UCSD-AML1 (cell line): ENCODE measurements at regions not wholly inside any gene's neighbourhood (a gene's known extent, or its start where the extent isn't known, plus 50 kb on each side); places are given as distances from the start of the nearest gene placed in this dataset.
A peak's percentile ranks its signal among the peaks of the same experiment; 100 is the strongest.
"Not testable (repeated sequence)": the region's sequence is repeated elsewhere in the genome, so short reads cannot be mapped to it uniquely, and the experiment has no call there.

Source experiments
- DNase-seq: peaks from one replicate; lab custom pipeline; 2025; ENCODE audit not compliant: unreplicated experiment; lab: John Stamatoyannopoulos, UW

DNA sequence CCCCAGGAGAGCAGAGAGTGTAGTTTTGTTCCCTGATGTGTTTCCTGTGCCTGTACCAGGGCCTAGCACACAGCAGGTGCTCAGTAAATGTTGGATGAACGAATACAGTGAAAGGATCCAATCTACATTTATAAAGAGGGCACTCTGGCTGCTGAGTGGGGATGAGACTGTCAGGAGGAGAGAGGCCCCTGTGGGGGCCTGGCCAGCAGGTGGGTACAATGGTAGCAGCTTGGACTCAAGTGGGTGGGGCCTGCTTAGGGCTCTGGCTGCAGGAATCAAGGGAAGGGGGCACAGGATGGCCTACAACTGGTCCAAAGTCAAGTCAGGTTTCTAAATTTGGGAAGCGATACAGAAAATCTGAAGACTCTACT lies 156.6 kb upstream of the GRK3 start:
- no peak for DNase-seq

DNA sequence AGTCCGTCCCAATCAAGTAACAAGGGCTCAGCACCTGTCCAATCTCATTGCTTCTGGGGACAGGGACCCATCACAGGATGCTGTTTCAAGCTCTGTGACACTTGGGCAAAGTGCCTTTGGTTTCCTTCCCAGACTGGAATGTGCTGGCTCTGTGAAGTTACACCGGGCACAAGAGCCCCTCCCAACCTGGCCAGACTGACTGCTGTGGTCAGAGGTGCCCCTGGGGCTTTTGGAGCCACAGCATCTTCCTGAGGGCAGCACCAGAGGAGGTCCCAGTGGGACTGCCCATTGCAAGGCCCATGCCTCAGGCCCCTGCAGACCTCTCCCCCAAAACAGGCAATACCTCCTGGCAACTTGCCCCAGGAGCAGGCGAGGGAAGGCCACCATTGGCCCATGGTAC lies 155.2 kb upstream of the GRK3 start:
- no peak for DNase-seq

DNA sequence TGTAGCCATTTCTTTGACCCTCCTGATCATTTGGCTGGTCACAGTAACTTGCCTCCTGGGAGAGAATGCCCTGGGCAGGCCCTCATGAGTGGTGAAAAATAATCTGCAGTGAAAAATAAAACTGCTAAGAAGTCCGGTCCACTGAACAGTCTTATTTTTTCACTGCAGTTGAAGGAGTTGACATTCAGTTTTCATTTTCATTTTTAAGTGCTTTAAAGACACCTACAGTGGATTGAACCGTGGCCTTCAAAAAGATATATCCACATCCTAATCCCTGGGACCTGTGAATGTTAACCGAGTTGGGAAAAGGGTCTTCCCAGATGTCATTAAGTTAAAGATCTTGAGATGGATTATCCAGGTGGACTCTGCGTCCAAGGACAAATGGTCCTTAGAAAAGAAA lies 153.6 kb upstream of the GRK3 start:
- no peak for DNase-seq

DNA sequence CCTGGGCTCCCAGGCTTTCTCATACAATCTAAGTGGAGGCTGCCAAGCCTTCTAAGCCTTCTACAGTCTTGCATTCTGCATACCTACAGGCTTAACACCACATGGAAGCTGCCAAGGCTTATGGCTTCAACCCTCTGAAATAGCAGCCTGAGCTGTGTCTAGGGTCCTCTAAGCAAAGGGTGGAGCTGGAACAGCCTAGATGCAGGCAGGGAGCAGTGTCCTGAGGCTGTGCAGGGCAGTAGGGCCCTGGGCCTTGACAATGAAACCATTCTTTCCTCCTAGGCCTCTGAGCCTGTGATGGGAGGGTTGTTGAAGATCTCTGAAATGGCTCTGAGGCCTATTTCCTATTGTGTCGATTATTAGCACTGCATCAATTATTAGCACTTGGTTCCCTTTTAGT lies 150.9 kb upstream of the GRK3 start:
- no peak for DNase-seq

DNA sequence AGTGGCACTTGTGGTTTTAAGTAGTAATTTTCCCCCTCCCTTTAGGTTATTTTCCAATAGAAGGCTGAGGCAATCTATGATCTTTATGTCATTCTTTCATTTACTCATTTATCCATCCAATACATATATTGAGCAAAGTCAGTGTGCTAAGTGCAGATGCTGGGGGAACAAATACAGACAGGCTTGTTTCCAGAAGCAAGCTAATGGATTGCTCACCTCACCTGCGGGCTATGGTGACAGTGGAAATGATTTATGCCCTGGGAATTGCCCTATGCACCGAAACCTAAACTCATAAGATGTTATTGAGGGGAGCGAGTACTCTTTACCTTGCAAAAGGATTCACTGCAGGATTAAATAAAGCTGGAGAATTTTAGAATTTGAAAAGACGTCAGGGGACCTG lies 148.7 kb upstream of the GRK3 start:
- not testable (repeated sequence) for DNase-seq

DNA sequence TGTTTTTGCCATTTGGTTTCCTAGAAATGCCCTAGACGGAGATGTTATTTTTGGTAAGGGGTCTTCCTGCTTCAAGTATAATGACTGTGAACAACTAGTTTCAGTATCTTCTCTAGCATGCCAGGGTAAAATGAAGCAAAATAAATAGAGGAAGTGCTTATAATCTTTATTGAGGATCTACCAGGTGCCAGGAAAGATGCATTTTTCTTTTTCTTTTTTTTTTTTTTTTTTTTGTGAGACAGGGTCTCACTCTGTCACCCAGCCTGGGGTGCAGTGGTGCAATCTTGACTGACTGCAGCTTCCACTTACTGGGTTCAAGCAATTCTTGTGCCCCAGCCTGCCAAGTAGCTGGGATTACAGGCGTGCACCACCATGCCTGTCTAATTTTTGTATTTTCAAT lies 146.6 kb upstream of the GRK3 start:
- DNase-seq: not testable (repeated sequence)

DNA sequence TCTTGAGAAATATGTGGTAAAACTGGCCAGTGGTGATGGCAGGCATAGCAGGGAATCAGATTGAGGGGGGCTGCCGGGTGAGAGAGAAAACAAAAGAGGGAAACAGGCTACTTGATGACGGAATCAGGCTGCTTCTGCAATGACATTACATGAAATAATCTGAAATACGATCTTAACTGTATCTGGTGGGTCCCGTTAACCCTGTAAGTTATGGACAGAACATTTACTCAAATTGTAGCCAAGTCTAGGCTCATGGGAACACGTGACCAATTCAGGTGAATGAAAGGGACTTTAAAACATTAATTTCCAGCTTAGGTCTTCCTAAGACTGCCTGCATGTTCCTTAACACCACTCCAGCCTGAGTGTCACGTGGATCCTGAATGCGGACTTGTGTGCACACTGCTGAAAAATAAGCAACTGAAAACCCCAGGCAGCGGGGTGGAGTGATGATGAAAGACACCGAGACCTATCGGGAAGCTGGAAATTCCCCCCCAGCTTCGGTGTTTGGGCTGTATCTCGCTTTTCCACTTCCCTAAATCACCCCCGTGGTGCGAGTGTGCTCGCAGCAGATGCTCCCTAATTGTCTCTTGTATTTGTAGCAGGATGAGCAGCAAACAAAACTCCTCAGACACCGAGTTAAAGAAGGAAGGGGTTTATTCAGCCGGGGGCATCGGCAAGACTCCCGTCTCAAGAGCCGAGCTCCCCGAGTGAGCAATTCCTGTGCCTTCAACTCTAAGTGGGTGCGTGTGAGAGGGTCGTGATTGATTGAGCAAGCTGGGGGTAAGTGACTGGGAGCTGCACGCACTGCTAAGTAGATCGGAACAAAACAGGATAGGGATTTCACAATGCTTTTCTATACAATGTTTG lies 145.0 kb upstream of the GRK3 start:
- no peak for DNase-seq

DNA sequence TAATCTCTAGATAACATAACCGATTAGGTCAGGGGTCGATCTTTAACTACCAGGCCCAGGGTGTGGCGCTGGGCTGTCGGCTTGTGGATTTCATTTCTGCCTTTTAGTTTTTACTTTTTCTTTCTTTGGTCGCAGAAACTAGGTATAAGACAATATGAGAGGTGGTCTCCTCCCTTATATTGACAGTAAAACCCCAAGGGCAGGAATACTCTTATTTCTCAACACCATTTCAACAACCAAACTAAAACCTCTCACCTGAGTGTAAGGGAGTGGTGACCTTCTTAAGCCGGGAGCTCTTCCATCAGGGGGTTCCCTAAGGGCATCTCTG lies 144.4 kb upstream of the GRK3 start:
- DNase-seq: not testable (repeated sequence)

DNA sequence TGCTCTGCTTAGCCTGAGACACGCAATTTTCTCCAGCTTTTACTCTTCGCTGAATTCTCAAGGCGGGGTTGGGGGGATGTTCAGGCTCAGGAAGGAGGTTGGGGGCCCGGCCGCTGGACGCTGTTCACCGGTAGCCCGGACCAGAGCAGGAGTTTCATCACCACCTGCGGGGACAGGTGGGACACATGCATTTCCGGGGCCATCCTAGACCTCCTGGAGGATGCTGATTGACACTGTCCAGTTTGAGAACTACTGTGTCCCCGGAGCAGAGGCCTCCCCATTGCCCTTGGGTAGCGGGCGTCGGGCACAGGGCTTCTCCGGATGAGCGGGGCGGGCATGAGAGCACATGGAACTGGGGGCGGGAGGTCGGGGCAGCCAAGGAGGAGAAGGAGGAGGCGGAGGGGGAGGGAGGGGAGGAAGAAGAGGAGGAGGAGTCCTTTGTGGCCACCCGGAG lies 144.0 kb upstream of the GRK3 start:
- no peak for DNase-seq

DNA sequence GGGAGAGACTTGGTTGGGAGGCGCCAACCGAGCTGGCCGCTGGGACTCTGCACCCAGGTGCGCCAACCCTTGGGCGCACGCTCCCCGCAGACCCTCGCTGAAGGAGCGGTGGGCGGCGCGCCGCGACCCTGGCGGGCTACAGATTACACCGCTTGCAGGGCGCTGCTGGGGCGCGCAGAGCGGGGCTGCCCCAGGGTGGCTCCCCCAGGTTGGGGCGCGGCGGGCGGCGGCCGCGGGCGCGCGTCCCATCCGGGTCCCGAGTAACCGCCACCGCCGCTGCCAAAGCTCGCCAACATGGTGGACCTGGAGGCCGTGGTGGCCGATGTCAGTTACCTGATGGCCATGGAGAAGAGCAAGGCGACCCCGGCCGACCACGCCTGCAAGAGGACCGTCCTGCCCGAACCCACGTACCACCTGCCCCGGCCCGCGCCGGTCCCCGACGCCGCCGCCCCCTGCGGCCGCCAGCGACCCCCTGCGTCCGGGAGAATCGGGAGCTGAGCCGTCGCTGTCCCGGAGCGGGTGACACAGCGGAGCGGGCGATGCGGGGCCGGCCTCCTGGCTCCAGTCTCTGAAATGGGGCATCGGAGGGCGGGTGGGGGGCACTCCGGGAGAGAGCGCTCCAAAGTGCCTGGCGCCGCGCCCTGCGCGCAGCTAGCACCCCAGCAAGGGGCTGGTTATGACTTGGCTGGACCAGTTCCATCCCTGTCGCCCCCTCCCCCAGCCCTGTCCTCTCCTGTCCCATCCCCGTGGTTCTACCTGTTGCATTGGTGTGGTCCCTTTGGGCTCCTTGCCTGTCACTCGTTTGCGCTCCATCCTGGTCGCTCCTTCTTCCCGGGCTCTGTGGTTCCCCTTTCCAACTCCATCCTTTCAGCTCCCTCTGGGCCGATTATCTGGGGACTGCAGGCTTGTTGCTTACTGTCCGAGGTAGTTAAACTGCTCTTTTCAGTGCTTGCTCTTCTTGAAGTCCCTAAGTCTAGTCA lies 143.3 kb upstream of the GRK3 start:
- no peak for DNase-seq

DNA sequence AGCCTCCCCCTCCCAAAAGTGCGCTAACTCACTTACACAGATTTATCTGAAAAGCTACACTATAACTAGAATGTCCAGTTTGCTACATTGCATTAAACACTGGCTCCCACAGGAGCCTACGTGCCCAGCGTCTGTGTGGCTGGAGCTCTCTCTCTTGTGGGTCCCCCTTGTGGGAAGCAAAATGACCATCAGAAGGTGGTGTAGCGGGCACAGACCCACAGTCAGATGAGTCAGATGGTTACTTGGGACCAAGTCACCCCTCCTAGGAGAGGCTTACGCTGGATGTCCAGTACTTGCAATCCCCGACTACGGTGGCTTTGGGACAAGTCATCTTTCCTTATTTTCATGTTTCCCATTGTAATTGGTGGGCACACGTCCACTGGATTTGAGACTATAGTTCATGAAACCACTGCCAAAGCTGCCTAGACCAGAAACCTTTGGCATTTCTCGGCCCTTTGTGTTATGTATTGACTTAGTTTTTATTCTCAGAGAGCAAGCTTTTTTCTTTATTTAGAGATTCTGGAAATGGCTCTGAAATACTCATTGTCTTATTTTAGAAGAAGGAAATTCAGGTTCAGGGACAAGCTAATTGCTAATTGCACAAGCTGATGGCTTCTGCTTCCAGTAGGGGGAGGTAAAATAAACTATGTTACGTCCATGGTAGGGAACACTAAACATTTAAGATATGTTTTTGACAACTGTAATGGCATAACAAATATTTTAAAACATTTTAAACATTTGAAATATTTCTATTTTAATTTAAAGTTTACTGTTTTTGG lies 137.8 kb upstream of the GRK3 start:
- DNase-seq: not testable (repeated sequence)

DNA sequence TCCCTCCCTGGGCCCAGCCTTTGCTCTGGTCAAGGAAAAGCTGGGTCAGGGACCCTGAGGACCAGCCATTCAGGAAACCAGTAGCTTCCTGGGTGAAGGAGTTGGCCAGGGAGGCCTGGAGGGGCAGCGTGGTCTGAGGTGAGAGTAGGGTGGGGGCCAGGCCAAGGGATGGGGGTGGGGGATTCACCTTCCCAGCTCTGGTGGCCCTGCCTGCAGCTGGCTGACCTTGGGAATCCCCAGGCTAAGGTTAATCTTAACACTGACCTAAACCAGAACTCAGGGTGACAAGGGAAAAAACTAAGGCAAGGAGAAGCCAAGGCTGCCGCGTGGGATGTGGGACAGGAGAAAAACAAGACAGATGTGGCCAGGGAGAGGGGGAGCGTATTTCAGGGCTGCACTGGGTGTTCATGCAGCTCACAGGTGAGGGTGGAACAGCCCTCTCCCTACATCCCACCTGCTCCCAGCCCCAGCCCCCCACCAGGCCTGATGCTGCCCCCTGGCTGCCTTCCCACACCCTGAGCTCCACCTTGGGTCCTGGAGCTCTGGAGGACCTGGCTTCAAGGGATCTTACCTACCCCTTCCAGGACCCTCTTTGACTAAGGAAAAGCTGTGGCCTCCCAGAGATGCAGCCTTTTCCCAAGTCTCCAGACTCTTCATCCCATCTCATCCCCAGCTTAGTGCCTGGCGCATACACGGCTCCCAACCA lies 132.7 kb upstream of the GRK3 start:
- DNase-seq: not testable (repeated sequence)

DNA sequence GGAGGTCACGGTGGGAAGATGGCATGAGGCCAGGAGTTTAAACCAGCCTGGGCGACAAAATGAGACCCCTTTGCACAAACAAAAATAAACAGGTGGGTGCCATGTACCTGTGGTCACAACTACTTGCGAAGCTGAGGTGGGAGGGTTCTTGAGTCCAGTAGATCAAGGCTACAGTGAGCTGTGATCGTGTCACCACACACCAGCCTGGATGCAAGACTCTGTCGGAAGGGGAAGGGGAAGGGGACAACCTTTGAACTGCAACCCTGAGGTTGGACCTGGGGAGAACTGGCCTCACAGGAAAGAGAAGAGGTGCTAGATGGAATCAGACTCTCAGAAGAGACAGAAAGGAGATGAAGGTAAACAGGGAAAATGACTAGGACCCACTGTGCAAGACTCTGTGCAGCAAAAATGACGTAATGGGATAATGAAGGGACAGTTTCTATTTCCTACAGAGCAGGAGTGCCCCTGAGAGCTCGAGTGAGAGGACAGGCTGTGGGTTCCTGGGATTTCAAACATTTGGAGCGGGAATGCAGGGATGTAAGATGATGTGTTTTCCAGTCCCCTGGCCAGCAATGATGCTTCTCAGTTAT lies 131.0 kb upstream of the GRK3 start:
- DNase-seq: not testable (repeated sequence)

DNA sequence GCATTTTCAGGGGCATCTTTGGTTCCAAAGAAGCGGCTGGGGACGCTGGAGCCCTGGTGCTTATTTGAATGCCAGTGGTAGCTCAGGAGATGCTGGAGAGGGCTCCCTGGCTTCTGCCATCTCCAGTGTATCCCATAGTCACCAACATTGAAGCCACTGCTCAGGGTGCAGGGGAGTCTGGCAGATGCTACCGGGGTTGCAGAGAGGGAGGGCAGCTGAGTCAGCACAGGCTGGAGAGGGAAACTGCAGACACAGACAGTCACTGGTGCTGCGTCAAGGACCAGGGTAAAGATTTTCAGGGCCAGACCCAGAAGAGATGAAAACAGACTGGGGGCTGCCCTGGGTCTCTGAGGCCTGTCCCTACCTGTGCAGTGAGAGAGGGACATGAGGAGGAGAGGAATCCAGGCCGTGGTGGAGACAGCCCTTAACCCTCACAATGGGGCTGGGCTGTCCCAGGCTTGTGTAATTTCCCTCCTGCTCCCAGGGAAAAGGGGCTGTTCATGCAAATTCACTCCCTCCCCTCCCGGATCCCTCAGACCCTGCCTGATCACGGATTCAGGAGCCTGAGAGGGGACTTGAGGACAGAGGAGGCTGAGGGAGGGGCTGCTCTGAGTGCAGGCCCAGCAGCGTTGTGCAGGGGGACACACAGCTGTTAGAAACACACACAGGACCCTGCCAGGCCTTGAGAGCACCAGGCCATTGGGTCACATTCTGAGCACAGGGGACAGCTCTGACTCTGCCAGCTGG lies 126.9 kb upstream of the GRK3 start:
- no peak for DNase-seq

DNA sequence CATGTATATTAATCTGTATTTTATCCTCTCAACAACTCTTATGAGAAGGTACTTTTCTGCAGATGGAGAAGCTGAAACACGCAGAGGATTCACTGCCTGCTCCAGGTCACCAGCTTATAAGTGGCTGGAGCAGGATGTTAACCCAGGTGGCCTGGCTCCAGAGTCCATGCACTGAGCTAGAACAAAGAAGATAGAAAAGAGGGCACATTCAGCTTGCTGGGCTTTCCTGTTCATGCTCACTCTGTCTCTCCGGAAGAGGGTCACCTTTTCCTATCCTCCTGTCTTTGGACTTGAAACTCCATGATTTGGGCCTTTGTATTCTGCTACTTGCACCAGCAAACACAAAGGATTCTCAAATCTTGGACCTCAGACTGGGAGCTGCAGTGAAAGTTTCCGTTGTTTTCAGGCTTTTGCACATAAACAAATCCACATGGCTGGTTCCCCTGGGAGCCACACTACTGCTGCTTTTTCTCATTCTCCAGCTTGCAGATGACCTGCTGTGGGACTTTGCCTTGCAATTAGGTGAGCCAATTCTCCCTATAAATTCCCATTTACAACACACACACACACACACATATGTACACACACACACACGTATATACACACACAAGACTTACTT lies 117.3 kb upstream of the GRK3 start:
- DNase-seq: no peak

DNA sequence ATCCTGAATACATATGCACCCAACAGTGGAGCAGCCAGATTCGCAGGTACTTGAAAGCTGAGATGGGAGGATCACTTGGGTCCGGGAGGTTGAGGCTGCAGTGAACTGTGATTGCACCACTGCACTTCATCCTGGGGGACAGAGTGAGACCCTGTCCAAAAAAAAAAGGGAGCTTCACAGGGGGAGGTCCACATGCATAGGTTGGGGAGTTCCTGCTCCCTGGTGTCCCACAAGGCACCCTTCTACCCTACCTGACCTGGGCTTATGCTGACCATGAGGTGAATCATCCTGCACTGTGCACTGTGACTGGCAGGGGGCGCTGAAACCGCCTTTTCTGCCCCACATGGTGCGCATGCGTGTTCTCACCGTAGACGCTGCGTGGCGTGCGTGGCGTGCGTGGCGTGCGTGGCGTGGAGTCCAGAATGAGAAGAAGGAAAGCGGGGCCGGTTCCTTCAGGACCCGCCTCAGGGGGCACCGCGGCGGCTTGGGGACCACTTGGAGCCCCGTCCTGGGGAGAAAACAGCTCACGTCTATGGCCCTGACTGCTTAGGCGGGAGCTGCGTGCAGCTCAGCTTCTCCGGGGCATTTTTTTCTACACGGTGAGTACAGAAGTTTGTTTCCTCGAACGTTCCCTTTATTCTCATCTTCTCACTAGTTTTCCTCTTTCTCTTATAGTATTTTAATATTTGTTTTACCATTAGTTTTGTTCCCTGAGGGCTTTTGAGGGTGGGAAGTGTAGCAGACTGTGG lies 116.6 kb upstream of the GRK3 start:
- peak; percentile 94 for DNase-seq

DNA sequence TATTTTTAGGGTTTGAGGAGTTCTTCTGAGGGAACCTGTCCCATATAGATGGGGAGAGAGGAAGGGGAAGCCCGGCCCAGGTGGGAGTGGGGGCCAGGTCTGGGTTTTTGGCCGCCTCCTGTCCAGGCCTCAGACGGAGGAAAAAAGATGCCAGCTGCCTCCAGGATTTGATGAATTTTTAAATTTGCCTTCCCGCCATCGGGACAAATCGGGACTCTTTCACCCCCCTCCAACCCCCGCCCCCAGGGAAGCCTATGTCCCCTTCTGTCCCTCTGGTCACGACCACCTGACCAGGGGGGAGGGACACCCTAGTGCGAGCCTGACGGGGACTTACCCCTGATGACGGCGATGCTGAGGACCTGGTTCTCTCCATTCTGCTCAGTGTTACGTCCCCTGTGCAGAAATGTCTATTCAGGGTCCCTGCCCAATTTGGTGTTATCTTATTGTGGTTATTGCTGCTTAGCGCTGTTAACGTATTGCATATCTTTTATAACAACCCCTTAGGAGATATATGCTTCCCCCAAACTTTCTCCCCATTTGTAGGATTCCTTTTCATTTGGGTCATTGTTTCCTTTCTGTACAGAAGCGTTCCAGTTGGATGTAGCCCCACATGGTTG lies 115.9 kb upstream of the GRK3 start:
- no peak for DNase-seq

DNA sequence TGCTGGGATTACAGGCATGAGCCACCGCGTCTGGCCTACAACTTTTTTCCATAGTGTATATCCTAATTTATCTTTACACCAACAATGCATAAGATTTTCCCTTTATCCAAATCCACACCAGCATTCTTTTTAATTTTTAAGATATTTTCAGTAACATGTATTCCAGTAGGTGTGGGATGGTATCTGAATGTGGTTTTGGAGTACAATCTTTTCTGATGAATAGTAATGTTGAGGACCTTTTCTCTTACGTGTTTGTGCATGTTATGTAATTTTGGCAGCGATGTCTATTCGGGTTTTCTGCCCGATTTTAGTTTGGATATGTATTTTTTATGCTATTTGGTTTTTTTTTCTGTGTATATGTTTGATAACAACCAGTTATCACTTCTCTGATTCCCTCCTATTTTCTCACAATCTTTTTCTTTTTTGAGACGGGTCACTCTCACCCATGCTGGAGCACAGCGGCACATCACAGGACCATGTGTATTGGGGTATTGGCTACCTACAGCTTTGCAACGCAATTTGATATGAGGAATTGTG lies 114.6 kb upstream of the GRK3 start:
- DNase-seq: no peak
